ENCODE measurements at regions not wholly inside any gene's neighbourhood (a gene's known extent, or its start where the extent isn't known, plus 50 kb on each side); places are given as distances from the start of the nearest gene placed in this dataset.

DNA sequence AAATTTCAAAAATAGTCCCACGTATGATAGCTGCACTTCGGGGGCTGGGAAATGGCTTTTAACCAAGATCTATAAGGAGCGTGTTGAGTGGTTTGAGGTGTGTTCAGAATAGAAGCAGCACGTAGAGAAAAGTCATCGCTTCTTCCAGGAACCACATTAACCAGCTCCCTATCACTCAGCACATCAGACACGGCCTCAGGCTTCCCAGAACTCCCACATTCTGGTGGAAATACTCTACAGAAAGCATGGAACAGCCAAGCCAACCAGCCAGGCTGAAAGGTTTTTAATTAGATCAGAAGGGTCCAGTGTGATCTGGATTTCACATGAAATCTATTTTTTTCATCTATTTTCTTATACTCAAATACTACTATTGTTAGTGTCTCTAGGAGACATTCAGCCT lies 231.5 kb upstream of the NRP1 start:
- no peak for DNase-seq
- Histone ChIP-seq H3K4me3 (no peak overlapping the region), H3K27me3 (no peaks in the 10 kb centered on the region), H3K36me3 (no peaks in the 10 kb centered on the region), H3K4me1 (no peaks in the 10 kb centered on the region), H3K27ac (no peak overlapping the region), H3K9me3 (no peaks in the 10 kb centered on the region)
- TF ChIP-seq, protein P1, sequence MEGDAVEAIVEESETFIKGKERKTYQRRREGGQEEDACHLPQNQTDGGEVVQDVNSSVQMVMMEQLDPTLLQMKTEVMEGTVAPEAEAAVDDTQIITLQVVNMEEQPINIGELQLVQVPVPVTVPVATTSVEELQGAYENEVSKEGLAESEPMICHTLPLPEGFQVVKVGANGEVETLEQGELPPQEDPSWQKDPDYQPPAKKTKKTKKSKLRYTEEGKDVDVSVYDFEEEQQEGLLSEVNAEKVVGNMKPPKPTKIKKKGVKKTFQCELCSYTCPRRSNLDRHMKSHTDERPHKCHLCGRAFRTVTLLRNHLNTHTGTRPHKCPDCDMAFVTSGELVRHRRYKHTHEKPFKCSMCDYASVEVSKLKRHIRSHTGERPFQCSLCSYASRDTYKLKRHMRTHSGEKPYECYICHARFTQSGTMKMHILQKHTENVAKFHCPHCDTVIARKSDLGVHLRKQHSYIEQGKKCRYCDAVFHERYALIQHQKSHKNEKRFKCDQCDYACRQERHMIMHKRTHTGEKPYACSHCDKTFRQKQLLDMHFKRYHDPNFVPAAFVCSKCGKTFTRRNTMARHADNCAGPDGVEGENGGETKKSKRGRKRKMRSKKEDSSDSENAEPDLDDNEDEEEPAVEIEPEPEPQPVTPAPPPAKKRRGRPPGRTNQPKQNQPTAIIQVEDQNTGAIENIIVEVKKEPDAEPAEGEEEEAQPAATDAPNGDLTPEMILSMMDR (IDR thresholded peaks at IDR 0.05): no peak
- intact Hi-C loops (cut with DNase I; ENCODE audit: low total_unique reads): no loop called here

DNA sequence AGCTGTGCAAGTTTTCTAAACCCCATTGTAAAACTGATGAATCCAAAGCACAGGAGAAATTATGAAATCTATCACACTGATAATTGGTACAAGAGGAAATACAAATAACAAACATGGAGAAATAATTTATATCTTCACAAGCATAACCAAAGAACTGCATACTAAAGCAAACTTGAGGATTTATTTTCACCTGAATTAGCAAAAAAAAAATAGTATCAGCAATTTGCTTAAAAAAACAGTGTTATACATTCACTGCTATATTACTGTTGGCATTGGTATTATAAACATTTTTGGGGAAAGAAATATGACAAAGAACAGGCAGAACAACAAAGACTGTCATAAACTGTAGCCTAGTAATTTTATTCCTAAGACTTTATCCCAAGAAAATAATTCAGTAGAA lies 230.8 kb upstream of the NRP1 start:
- TF ChIP-seq, protein P1 (IDR thresholded peaks at IDR 0.05): no peak
- Histone ChIP-seq H3K27ac (no peak overlapping the region), H3K36me3 (no peaks in the 10 kb centered on the region), H3K27me3 (no peaks in the 10 kb centered on the region), H3K4me1 (no peaks in the 10 kb centered on the region), H3K9me3 (no peaks in the 10 kb centered on the region), H3K4me3 (no peak overlapping the region)
- no peak for DNase-seq
- intact Hi-C loops (cut with DNase I; ENCODE audit: low total_unique reads): no loop called here

DNA sequence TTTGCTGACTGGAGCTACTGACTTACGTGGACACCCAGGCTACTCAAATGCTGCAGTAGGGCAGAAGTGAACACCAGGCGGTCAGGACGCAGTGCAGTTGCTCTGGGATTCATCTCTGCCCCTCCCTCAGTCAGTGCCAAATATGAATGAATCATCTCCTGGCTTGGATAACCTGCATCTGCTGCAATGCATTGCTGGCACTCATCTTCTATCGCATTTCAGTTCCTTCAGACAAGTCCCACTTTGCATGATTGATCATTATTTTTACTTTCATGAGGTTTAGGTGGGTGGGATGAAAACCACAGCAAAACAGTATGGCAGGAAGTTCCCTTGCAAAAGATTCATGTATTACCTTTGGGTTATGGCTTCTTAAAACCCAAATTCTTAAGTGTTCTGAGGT lies 224.6 kb upstream of the NRP1 start:
- no peaks in the 10 kb centered on the region for H3K36me3 ChIP-seq
- no peaks in the 10 kb centered on the region for H3K9me3 ChIP-seq
- H3K27me3 ChIP-seq: no peaks in the 10 kb centered on the region
- TF ChIP-seq, protein P1 (IDR thresholded peaks at IDR 0.05): no peak
- peaks cover 0 to 5% (median 0%) of the 10 kb centered on the region in 4 donors for H3K4me1 ChIP-seq
- intact Hi-C loops (cut with DNase I; ENCODE audit: low total_unique reads): no loop called here
- no peak overlapping the region for H3K27ac ChIP-seq
- no peak overlapping the region for H3K4me3 ChIP-seq
- DNase-seq: no peak

DNA sequence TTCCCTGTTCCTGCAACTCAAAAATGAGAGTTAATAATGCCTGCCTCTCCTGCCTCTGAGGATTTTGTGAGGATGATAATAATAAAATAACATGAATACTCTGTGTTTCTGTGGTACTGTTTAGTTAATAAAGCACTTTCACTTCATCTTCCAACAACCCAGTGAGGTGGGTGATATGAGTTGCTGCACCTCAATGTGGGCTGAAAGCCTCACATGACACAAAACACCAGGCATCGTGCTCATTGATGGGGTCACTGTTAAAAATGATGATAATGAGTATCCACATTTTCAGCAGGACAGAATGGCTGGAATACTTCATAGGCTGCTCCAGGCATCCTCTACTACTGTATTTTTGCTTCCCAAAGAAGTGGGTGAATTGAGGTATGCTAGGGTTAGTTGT lies 222.8 kb upstream of the NRP1 start:
- Histone ChIP-seq H3K4me3 (no peak overlapping the region), H3K36me3 (no peaks in the 10 kb centered on the region), H3K27ac (no peak overlapping the region), H3K27me3 (no peaks in the 10 kb centered on the region), H3K4me1 (peaks cover 0 to 5% (median 0%) of the 10 kb centered on the region in 4 donors), H3K9me3 (no peaks in the 10 kb centered on the region)
- TF ChIP-seq, protein P1 (IDR thresholded peaks at IDR 0.05): no peak
- DNase-seq: no peak
- intact Hi-C loops (cut with DNase I; ENCODE audit: low total_unique reads): no loop called here

DNA sequence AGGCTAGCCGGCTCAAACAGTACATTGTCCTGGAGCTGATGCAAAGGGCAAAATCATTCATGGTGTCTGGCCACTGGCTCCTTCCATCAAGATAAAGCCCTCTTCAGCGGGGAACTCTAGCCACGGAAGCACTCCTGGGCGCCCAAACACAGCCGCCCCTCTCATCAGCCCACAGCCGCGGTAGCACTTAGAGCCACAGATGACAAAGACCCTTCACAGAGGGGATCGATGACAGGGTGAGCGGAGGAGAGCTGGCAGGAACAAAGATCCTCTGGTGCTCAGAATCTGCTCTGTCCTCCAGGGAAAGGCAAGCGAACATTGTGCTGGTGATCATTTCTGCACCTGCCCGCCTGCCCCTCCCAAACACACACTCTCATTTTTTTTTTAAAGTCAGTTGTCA lies 222.2 kb upstream of the NRP1 start:
- peaks cover 0 to 2% of the 10 kb centered on the region in 2 donors for H3K27me3 ChIP-seq
- no peak overlapping the region for H3K4me3 ChIP-seq
- no peaks in the 10 kb centered on the region for H3K9me3 ChIP-seq
- DNase-seq: no peak
- H3K36me3 ChIP-seq: no peaks in the 10 kb centered on the region
- H3K4me1 ChIP-seq: peaks cover 0 to 5% (median 0%) of the 10 kb centered on the region in 4 donors
- H3K27ac ChIP-seq: no peak overlapping the region
- TF ChIP-seq, protein P1 (IDR thresholded peaks at IDR 0.05): no peak
- intact Hi-C loops (cut with DNase I; ENCODE audit: low total_unique reads): no loop called here

DNA sequence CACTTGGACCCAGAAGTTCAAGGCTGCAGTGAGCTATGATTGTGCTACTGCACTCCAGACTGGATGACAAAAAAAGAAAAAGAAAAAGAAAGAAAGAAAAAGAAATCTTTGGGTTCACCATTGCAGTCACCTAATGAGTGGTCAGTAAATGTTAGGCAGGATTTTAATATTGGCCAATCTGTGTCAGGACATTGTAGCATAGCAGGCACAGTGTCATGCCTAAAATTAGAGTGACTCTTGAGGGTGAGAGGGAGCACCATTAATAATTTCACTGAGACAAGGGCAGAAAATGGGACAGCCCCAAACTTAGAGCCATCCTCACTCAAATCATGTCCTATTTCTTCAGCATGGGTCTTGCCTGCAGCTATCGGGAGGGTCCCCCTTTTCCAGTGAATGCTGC lies 221.6 kb upstream of the NRP1 start:
- H3K4me3 ChIP-seq: no peak overlapping the region
- TF ChIP-seq, protein P1 (IDR thresholded peaks at IDR 0.05): no peak
- intact Hi-C loops (cut with DNase I; ENCODE audit: low total_unique reads): no loop called here
- H3K4me1 ChIP-seq: peaks cover 0 to 5% (median 0%) of the 10 kb centered on the region in 4 donors
- H3K36me3 ChIP-seq: no peaks in the 10 kb centered on the region
- H3K9me3 ChIP-seq: no peaks in the 10 kb centered on the region
- H3K27ac ChIP-seq: no peak overlapping the region
- DNase-seq: no peak
- H3K27me3 ChIP-seq: peaks cover 0 to 2% of the 10 kb centered on the region in 2 donors

All from tibial artery (tissue), 4 donors.